ENCODE measurements at regions not wholly inside any gene's neighbourhood (a gene's known extent, or its start where the extent isn't known, plus 50 kb on each side); places are given as distances from the start of the nearest gene placed in this dataset.

- TF ChIP-seq CTCF (IDR thresholded peaks at IDR 0.05 in 2 of 3, conservative IDR thresholded peaks at IDR 0.05 in 1 of 3; ENCODE audit: control insufficient read depth in 2 of 3, extremely low read depth in 1 of 3, insufficient read depth in 1 of 3, low read depth in 3 of 3, low read length in 3 of 3) = no peak
- no peak for TF ChIP-seq POLR2A (IDR thresholded peaks at IDR 0.05; ENCODE audit: low read depth, low read length)
Observed at GRCh38 chr6:158919865-158920264, 80.1 kb downstream of the RSPH3 start.
